GM21619 (cell line): ENCODE measurements at regions not wholly inside any gene's neighbourhood (a gene's known extent, or its start where the extent isn't known, plus 50 kb on each side); places are given as distances from the start of the nearest gene placed in this dataset.
"Not testable (repeated sequence)": the region's sequence is repeated elsewhere in the genome, so short reads cannot be mapped to it uniquely, and the experiment has no call there.

ENCODE experiments used
- ATAC-seq: cut with Tn5 transposase; IDR thresholded peaks from one replicate; pipeline ENCODE4 v1.9.1; 2021; ENCODE audit not compliant: unreplicated experiment

GRCh38 chr13:53101883-53102282 lies 73.3 kb downstream of the OLFM4 start:
- no peak for ATAC-seq

GRCh38 chr13:53104136-53104535 lies 75.5 kb downstream of the OLFM4 start:
- no peak for ATAC-seq

DNA sequence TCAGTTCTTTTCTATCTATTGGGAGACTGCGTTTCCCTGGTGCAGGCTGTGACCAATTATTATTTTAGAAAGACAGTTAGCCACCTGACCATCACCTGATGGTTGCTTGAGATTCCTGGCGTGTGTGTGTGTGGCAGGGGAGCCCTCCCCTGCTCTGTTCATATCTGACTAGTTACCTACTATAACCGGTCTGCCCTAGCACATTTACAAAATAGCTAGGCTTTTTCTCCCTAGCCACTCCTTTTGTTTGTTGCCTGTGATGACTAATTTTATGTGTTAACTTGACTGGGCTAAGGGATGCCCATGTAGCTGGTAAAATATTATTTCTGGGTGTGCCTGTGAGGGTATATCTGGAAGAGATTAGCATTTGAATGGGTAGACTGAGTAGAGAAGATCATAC lies 76.9 kb downstream of the OLFM4 start:
- no peak for ATAC-seq

DNA sequence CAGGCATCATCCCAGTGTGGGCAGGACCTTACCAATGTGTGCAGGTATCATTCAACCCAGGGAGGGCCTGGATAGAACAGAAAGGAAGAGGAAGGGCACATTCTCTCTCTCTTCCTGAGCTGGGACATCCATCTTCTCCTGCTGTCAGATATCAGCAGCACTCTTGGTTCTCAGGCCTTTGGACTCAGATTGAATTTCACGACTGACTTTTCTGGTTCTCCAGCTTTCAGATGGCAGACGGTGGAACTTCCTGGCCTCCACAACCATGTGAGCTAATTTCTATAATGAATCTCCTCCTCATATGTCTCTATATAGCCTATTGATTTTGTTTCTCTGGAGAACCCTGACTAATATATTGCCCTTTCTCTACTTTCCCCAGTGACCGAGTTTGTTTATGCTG lies 77.3 kb downstream of the OLFM4 start:
- ATAC-seq: no peak

DNA sequence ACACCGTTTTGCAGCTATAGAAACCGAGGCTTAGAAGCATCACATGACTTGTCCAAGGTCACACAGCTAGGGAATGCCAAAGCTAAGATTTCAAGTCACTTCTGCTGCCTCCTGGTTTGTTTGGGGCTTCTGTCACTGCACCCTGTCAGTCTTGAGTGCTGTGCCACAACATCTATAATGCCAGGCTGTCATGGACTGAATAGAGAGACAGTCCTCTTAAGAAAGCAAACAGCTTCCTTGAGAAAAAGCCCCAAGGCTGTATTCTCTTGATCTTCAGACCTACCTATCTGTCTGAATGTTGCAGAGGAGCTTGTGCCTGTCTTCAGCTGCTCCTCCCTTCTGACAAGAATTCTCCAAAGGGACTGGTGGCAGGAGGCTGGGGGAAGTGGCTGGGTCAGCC lies 81.6 kb downstream of the OLFM4 start:
- no peak for ATAC-seq

- ATAC-seq: no peak
Observed at GRCh38 chr13:53110614-53111013, 82.0 kb downstream of the OLFM4 start.

DNA sequence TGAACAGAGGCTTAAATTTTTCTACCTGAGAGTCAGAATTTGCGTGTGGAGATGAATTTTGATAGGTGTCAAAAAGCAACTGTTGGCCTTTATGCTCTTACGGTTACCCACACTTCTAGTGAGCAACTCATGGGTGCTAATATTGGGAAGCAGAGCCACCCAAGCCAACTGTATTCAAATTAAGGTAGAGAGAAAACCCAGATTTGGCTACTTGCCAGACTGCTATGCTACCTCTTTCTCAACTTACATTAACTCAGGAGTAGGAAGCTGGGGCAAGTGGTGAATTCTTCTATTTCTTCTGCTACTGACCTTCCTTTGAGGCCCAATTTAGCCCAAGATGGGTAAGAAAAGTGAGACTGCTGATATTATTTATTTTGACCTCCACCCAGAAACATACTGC lies 83.9 kb downstream of the OLFM4 start:
- no peak for ATAC-seq

DNA sequence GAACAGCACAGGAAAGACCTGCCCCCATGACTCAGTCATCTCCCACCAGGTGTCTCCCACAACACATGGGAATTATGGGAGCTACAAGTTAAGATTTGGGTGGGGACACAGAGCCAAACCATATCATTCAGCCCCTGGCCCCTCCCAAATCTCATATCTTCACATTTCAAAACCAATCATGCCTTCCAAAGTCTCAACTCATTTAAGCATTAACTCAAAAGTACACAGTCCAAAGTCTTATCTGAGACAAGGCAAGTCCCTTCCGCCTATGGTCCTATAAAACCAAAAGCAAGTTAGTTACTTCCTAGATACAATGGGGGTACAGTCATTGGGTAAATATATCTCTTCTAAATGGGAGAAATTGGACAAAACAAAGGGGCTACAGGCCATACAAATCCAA lies 88.4 kb downstream of the OLFM4 start:
- not testable (repeated sequence) for ATAC-seq

- ATAC-seq: no peak
Observed at GRCh38 chr13:53121131-53121773, 92.6 kb downstream of the OLFM4 start.

- no peak for ATAC-seq
Observed at GRCh38 chr13:53121919-53122318, 93.3 kb downstream of the OLFM4 start.

- ATAC-seq: no peak
Observed at GRCh38 chr13:53123536-53123935, 94.9 kb downstream of the OLFM4 start.

- ATAC-seq: no peak
Observed at GRCh38 chr13:53124623-53125022, 96.0 kb downstream of the OLFM4 start.

DNA sequence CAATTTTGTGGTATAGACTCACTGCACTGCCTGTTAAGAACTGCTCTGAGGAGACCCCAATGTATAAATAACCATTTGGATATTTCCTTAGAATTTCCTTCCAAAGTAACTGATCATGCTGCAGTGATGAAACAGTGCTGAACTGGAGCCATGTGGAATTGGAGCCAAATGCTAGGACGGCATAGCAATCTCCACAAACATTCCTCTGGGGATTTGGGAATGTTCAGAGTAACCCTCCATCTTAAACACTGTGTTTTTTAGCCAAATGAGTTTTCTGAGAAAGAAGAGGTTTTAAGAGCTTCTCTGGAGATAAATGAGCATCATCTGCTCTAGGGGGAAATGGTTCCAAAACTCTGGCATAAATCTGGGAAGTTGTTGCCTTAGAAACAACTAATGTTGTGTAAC lies 98.2 kb downstream of the OLFM4 start:
- no peak for ATAC-seq

- ATAC-seq: no peak
Observed at GRCh38 chr13:53127373-53127772, 98.8 kb downstream of the OLFM4 start.

DNA sequence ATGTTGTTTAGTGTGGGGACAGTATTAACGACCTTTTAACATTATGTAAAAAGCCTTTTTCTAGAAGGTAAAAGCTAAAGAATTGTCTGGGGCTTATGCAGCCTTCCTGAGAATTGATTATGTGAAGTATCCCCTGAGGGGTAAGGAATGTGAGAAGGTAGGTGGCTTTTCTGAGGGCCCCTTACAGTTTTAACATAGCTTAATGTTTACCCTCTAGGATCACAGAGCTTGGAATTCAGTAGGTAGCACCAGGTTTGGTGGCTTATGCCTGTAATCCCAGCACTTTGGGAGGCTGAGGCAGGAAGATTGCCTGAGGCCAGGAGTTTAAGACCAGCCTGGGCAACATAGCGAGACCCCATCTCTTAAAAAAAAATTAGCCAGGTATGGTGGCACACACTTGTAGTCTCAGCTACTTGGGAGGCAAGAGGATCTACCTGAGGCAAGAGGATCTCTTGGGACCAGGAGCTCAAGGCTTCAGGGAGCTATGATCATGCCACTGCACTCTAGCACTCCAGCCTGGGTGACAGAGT lies 101.3 kb downstream of the OLFM4 start:
- no peak for ATAC-seq

- no peak for ATAC-seq
Observed at GRCh38 chr13:53131361-53131760, 102.7 kb downstream of the OLFM4 start.

- no peak for ATAC-seq
Observed at GRCh38 chr13:53135301-53135700, 106.7 kb downstream of the OLFM4 start.

GRCh38 chr13:53136554-53137215 lies 108.1 kb downstream of the OLFM4 start:
- ATAC-seq: no peak

GRCh38 chr13:53137779-53138178 lies 109.2 kb downstream of the OLFM4 start:
- ATAC-seq: no peak

DNA sequence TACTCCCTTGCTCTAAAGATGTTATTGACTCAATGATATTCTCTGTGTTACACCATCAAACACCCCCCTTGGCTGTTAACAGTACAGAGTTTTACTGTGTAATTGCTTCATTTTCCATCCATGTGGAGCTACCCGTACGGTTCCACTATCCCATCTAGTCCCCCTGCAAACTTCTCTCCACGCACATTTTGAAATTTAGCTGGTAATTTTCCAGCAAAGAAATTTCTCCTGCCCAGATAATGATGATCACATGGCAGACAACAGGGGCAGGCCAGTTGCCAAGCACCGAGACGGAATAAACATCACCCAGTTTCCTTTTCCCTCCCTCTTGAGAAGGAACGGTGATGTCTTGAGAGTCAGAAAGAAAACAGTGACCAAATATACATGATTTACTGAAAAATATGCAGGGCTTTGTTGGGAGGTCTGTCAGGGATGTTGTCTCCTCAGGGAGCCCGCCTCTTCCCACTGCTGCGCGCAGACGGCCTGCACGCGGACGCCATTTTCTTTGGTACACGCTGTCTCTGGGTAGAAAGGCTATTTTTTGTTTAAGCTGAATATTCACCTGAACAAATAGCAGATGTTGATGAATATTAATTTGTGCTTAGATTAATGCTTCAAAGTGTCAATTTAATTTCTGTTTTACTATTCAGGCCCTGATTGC lies 109.9 kb downstream of the OLFM4 start:
- no peak for ATAC-seq

DNA sequence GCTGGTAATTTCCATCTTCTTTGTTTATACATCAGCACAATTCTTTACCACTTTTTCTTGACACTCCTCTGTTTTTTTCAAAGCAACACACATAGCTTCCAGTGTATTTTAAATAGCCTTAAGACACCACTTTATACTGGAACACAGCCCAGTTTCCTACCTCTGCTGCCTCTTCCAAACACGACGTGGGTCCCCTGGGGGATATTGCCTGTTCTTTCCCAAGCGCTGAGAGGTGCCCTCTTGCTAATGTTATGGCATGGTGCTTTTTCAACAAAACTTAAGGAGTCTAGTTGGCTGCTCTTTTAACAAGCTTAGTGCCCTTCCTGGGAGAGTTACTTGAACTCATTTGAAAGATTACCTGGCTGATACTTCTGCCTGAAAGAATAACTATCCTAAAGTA lies 112.7 kb downstream of the OLFM4 start:
- no peak for ATAC-seq

DNA sequence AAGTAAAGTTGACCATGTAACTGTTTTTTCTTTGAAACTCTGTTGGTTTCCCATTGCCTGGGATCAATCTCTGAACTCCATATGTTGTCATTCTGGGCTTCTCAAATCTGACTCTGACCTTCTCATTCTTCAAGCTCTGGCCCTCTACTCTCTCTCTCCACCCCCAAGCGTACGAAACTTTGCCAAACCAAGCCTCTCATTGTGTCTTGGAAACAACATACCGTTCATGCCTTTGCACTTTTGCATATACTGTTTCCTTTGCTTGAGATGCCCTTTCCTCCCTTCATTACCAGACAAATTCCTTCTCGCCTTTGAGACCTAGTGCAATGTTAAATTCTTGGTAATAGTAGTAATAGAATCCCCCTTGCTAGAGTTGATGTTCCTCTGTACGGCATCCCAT lies 113.7 kb downstream of the OLFM4 start:
- no peak for ATAC-seq
